HG02623 (cell line): ENCODE measurements at regions not wholly inside any gene's neighbourhood (a gene's known extent, or its start where the extent isn't known, plus 50 kb on each side); places are given as distances from the start of the nearest gene placed in this dataset.

Source experiments
- ATAC-seq: cut with Tn5 transposase; IDR thresholded peaks from one replicate; pipeline ENCODE4 v1.9.1; 2021; ENCODE audit warnings: moderate library complexity; ENCODE audit not compliant: unreplicated experiment

DNA sequence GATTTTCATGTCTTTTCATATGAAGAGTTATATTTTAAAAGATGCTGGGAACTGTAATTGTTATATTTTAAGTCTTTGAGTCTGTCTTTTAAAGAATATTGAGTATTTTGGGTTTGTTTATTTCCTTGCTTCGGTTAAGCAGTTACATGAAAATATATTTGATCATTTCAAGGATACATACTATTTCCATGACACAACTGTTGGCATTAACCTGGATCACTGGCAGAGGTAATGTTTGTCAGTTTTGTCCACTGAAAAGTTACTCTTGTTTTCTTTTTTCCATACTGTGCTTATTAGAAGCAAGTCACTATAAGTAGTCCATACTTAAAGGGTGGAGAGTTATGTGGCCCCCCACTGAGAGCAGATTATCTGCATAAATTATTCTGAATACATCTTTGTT lies 1142.0 kb upstream of the TMEFF2 start:
- no peak for ATAC-seq

DNA sequence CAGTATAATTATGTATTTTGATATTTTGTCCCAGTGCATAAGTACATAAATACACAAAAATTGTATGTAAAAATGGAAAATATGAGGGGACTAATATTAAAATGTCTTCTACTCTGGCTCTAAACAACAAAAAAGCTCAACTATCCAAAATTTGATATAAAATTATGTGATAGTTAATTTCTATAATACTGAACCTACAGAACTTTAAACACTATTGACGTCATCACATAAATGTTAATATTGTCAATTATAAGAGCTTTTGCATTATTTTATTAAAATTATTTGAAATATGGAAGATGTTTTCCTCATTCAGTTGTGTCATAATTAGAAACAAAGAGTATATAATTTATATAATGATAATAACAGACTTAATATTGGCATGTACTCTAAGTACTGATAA lies 1139.7 kb upstream of the TMEFF2 start:
- no peak for ATAC-seq

DNA sequence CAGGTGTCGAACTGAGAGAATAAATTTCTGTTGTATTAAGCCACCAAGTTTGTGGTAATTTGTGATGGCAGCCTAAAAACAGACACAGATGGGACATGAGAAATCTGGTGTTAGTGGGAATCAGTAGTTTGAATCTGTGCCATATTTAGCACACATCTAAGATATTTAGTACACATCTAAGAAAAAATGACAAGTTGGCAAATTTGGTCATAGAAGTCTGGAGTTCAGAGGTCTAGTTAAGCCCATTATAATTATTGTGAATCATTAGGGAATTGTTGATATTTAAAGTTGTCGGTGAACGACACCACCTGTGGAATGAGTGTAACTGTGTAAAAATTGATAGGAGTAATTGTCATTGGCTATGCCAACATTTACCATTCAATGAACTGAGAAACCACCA lies 1138.8 kb upstream of the TMEFF2 start:
- no peak for ATAC-seq

DNA sequence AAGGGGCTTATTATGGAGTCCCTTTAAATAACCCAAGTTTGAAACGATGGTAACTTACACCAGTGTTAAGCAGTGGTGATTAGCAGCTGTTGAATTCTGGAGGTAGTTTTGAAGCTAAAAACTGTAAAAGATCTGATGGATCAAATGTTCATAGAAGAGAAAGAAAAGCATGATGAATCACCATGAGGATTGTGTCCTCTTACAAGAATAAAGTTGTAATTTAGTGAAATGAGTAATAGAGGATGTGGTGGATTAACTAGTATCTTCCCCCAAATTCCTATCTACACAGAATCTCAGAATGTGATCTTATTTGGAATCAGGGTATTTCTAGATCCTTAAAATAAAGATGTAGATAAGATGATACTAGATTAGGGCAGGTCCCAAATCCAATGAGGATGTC lies 1138.2 kb upstream of the TMEFF2 start:
- no peak for ATAC-seq

DNA sequence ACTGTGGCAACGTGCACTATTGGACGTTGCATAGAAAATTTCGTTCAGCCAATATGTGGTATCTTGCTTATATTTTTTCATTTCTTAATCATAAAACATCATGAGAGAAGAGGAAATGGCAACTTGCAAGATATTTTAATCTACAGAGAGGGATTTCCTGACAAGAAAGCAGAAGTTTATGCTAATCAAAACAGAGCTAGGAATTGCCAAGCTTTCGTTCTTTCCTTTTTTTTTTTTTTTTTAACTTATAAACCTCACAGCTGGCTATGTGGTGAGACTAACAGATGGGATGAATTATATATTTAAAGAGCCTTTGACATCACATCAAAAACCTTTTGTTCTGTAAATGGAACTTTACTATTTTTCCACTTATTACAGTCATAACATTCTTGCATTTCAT lies 1136.9 kb upstream of the TMEFF2 start:
- no peak for ATAC-seq

DNA sequence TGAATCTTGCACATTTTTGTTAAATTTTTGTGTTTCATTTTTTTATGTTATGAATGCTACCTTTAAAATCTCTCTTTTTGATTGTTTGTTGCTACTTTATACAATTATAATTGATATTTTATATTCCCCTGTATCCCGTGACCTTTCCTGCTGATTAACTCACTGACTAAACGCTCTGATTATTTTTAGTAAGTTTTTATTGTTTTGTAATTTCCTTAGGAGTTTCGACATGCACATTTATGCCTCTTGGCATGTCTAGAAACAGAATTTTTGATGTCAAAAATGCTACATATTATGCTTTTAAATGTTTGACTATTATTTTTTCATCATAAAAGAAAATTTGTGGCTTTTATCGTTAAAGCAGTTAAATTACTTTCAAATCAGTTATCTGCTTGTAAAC lies 1131.6 kb upstream of the TMEFF2 start:
- no peak for ATAC-seq

DNA sequence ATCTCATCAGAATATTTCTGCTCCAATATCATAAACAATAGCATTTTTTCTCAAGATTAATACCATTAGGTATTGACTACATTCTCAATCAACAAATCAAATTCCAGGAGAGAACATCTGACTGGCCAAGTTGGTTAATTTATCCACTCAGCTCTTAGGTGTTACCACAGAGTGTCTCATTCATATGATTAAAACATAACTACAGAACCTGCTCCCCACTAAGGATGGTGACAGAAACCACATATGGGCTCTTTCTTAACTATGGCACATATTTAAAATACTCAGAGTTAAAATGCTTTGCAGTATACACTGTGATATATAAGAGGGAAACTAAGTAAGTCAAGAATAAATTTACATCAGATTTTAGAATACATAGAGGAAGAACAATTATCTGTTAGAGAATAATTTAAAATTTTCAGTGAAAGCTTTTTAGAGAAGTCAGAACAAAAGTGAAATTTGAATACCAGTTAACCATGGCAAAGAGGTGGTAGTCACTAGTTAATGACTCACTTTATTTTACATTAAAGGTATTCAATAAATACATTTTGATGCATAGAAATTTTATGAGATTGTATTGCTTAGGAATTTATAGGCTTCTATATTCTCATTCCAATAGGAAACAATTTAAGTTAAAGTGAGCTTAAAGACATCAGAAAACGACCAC lies 1120.8 kb upstream of the TMEFF2 start:
- ATAC-seq: peak; percentile 51

DNA sequence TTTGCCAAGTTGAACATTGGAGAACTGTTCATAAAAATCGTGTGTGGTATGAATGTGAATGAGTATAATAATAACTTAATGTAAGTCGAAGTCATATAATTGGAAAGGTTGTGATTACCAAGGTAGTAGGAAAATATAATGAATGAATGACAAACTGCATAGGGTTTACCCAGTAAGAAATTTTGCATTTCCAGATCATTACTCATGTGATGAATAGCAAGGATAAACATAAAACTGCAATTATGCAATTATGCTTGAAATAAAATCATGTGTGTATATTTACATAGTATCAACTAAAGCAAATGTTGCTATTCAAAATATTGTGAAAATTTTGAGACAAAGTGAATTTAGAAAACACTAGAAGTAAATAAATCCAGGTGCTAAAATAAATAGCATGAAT lies 1108.7 kb upstream of the TMEFF2 start:
- ATAC-seq: no peak

DNA sequence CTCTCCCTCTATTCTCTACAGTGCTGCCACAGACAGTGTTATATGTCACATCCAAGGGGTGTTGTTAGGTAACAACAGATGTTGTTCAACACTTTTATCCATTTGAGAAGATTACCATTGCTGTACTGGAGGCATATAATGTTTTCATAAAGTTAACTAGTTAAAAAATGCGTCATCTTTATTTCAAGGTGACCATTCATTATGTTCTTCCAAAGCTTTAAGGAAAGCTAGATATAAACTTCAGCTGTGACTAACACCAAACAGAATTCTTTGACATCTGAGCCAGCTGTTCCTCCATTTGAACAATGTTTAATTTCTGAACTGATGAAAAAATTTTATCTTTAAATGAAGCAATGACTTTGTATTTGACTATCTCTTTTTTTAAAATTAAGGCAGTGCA lies 1099.6 kb upstream of the TMEFF2 start:
- no peak for ATAC-seq

DNA sequence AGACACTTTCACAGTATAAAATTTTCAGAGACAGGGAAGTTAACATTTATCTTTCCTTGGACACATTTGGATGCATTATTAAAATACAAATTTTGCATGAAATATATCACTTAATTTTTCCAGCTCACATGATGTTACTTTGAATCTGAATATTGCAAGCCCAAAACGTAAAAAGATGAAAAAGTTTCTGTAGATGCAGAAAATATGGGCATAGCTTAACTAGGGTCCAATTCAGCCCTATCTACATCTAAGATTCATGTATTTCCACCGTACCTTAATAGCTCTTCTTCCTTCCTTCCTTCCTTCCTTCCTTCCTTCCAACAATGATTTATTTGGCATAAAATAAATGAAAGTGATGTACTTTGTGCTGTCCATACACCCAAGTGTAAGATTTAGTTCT lies 1084.6 kb upstream of the TMEFF2 start:
- ATAC-seq: no peak

DNA sequence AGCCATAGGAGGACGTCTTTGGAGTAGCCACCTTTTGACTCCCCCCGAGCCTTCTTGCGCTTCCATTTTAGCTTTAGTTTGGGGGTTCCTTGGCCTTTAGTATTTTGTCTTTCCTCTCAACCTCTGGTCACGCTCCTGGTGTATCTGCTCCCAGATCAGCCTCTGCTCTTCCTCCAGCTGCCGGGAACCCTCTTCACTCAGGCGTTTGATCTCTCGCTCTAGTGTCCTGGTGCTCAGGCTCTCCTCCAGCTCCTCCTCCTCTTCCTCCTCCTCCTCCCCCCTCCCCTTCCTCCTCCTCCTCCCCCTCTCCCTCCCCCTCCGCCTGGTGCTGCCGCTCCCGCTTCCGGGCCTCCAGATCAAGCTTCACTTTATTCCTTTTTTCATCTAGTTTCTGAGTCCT lies 1082.3 kb upstream of the TMEFF2 start:
- no peak for ATAC-seq

DNA sequence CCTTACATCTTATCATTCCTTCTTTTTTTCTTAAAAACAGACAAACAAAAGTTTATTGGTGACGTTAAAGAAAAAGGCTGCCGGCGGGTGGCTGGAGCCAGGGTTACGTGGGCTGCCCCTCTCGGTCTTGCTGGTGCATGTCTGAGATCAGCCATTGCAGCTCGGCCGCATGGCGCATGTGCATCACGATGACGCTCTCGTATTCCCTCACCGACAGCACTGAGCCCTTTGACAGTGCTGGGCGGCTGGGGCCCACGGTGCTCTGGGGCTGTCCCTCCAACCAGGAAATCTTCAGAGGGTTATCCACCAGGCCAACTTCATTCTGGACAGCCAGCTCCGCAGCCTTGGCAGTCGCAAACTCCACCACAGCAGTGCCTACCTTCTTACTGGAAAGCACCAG lies 1081.8 kb upstream of the TMEFF2 start:
- no peak for ATAC-seq

DNA sequence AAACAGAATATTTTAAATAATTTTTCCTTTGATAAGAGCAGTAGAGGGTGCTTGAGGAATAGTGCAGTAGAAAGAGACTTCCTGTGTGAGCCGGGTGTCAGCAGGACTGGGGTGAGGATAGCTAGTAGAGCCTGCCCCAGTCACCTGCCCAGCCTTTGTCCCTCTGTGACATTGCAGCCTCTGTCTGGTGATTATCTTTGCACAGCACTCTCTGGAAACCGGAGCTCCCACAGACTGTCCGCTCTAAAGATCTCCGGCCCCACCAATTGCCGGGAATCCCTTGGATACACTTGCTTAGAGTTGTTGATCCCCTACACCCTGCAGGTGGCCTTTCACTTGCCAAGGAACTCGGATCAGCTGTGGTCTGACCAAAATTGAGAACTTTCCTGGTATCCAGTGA lies 1081.3 kb upstream of the TMEFF2 start:
- ATAC-seq: no peak

DNA sequence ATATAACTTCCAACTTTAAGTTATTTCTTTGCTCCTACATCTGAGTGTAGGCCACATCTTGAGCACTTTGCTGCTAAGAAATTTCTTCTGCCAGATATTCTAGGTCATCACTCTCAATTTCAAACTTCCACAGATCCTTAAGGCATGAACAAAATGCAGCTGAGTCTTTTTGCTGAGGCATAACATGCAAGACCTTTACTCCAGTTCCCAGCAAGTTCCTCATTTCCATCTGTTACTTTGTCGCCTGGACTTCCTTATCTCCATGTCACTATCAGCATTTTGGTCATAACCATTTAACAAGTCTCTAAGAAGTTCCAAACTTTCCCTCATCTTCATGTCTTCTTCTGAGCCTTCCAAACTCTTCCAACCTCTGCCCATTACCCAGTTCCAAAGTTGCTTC lies 1077.3 kb upstream of the TMEFF2 start:
- ATAC-seq: no peak

DNA sequence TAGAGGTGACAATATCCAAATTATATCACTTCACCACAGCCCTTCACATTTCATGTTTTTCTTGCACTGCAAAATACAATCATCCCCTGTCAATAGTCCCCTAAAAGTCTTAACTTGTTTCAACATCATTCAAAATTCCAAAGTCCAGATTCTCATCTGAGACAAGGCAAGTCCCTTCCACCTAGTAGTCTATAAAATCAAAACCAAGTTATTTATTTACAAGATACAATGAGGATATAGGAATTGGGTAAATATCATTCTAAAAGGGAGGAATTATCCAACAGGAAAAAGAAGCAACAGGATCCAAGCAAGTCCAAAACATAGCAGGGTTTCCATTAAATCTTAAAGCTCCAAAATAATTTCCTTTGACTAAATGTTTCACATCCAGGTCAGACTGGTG lies 1076.1 kb upstream of the TMEFF2 start:
- no peak for ATAC-seq

DNA sequence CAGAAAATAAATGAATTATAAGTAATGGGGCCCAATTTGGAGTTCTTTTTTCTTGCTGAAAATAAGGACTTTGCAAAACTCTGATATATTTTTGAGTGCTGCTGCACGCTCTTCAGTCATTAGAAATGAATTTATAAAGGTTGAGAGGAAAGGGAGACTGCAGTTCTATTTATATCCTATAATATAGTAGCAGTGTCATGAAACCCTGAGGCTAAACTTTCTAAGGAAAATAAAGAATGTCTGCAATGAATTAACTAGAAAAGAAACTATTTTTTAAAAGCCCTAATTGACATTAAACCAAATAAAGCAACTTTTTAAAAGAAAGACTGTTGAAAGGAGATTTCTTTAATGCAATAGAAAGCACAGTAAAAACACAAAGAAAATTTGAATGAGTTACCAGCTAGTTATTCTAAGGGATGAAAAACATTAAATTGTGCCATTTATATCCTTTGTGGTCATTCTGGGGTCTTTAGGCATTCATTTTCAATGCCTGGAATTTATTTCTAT lies 1072.8 kb upstream of the TMEFF2 start:
- ATAC-seq: no peak

DNA sequence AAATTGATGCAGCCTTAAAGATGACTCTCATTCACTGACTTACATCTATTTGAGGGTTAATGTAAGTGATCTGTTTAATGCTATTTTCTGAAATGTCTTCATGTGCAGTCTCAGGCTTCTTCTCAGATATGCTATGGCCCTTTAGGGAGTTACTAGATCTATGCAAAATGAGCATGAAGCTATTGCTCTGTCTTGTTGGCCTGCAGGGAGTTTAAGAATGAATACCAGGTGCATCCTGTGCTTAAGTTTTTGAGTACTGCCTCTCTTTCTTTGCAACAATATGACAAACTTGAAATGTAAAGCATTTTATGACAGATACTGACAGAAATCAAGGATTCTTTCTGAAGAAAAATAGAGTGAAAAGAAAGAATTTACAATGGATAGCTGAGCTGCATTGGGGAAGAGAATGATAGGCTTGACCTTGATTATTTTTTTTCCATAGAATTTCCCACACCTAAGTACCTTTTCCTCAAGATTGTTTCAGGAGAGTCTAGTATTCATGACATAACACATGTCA lies 1058.3 kb upstream of the TMEFF2 start:
- ATAC-seq: no peak

DNA sequence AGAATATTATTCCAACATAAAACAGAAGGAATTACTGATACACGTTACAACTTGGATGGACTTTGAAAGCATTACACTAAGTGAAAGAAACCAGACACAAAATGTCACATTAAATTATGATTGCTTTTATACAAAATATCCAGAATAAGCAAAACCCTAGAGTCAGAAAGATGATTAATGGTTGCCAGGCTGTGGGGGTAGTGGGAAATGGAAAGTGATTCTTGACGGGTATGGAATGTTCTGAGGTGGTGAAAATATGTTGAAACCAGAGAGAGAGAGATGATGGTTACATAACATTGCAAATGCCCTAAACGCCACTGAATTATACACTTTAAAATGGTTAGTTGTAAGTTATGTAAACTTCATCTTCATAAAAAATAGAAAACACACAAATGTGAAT lies 1057.2 kb upstream of the TMEFF2 start:
- no peak for ATAC-seq

DNA sequence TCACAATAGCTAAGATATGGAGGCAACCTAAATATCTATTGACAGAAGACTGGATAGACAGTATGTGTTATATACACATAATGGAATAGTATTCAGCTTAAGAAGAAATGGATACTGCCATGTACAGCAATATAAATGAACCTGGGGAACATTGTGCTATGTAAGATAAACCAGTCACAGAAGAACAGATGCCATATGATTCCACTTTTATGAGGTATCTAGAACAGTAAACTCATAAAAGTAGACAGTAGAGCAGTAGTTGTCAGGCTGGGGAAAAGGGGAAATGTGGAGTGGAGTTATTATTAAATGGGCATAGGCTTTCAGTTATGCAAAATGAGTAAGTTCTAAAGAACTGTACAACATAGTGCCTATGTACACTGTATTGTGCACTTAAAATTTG lies 1055.7 kb upstream of the TMEFF2 start:
- ATAC-seq: no peak

DNA sequence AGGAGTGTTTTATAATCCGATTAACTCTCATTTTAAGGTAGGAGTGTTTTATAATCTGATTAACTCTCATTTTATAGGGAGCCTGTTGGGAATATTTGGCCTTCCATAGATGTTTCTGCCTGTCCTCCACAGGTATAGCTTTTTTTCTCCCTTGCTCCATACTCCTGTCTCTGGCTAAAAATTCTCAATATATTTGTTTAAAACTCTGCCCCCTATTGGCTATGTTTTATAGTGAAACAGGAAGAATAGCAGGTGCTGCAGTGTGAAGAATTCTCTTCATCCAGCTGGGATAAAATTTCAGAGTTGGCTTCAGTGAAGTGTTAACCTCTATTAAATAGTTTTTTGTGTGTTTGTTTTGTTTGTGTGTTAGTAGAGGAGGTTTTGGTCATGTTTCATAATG lies 1046.0 kb upstream of the TMEFF2 start:
- ATAC-seq: peak; percentile 63

DNA sequence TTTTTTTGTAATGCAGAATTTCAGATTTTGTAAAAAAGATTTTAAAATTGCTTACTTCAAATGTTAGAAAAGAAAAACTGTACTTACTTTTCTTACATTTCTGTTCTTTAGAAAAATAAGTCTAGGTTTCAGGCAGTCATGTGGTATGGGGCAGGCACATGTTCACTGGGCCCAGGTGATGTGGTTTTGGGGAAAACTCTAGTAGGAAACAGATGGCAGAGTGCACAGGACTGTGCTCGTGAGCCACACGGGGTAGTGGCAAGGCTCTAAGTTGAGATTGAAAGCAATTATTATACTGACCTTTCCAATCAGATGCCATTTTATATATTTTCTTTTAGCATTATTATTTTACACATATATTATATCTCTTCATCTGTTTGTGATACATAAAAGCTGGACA lies 1036.9 kb upstream of the TMEFF2 start:
- ATAC-seq: no peak

DNA sequence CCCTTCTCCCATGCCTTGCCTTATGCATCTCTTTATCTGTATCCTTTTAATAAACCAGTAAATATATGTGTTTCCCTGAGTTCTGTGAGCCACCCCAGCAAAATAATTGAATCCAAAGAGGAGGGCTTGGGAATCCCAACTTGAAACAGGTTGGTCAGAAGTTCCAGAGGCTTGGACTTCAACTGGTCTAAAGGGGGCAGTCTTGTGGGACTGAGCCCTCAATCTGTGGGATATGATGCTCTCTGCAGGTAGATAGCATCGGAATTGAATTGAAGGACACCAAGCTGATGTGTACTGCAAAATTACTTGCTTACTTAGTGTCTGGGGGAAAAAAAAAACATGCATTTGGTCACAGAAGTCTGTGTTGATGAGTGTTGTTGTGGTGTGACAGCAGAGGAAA lies 1033.5 kb upstream of the TMEFF2 start:
- no peak for ATAC-seq

DNA sequence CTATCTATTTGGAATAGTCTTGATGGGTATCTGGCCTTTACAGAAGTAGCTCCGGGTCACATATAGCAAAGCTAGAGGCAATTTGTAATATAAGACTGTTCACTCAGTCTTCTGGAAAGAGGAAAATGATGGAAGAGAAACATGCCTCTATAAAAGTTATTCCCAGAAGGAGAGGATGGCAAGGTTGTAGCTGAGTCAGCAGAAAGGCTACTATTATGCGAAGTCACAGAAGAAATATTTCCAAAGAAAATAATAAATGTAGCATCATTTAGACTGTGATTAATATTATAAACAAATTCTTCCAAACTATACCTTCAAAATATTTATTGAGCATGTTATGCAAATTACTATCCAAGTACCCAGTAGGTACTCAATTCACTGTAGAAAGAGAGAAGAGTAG lies 1027.7 kb upstream of the TMEFF2 start:
- ATAC-seq: no peak
